CD4-positive, alpha-beta T cell (primary cell): ENCODE measurements at regions not wholly inside any gene's neighbourhood (a gene's known extent, or its start where the extent isn't known, plus 50 kb on each side); places are given as distances from the start of the nearest gene placed in this dataset.

Experiments
- ATAC-seq: fragments of 200-7000 bp; cut with Tn5 transposase; one replicate; pipeline ENCODE4 v1.10.0; 2022; ENCODE audit warnings: mild to moderate bottlenecking; ENCODE audit not compliant: poor library complexity
- CTCF ChIA-PET: fragments of 350-600 bp; sonication (Branson Sonifier 250); formaldehyde crosslinking; loops from one replicate; lab custom pipeline; 2021; ENCODE audit warnings: antibody characterized with exemption, inconsistent platforms; lab: Charles Lee
- POLR2A ChIA-PET: fragments of 350-600 bp; sonication (Branson Sonifier 250); formaldehyde crosslinking; loops from one replicate; lab custom pipeline; 2021; ENCODE audit warnings: antibody characterized with exemption, inconsistent platforms; lab: Charles Lee
- DNase-seq, 14 experiments: peaks; one replicate each; pipeline ENCODE4 v3.0.0-alpha.2; 2013 to 2020; ENCODE audit warnings: mixed read lengths in 2 of 14
- H3K27ac ChIP-seq, 2 donors: one replicate each; pipeline versions ENCODE4 v1.5.1 to v1.7.0; 2013; ENCODE audit warnings: low read length in 2 of 2, low read depth in 1 of 2, mild to moderate bottlenecking in 1 of 2
- H3K27me3 ChIP-seq, 2 experiments: 1 replicate in 1 of 2; 2 replicates in 1 of 2; pipeline versions ENCODE4 v1.6.1 to v1.7.0; 2013; ENCODE audit warnings: low read length in 2 of 2, control low read depth in 1 of 2, mild to moderate bottlenecking in 1 of 2, moderate library complexity in 1 of 2; ENCODE audit not compliant: insufficient read depth in 2 of 2, control insufficient read depth in 1 of 2
- H3K36me3 ChIP-seq: one replicate; pipeline ENCODE4 v1.6.1; 2013; ENCODE audit warnings: low read length, control low read depth; ENCODE audit not compliant: insufficient read depth
- H3K4me1 ChIP-seq: one replicate; pipeline ENCODE4 v1.6.1; 2013; ENCODE audit warnings: low read length, control low read depth; ENCODE audit not compliant: insufficient read depth
- H3K4me3 ChIP-seq: one replicate; pipeline ENCODE4 v1.5.1; 2013; ENCODE audit warnings: mild to moderate bottlenecking, low read length, moderate library complexity
- H3K9me3 ChIP-seq, 2 experiments: 1 replicate in 1 of 2; 2 replicates in 1 of 2; pipeline versions ENCODE4 v1.6.1 to v1.7.0; 2013; ENCODE audit warnings: low read length in 2 of 2, mild to moderate bottlenecking in 2 of 2, control low read depth in 1 of 2, moderate library complexity in 1 of 2; ENCODE audit not compliant: control insufficient read depth in 1 of 2, insufficient read depth in 1 of 2
- H3K27ac Mint-ChIP-seq: one replicate; pipeline ENCODE4 v1.8.0; 2020; ENCODE audit warnings: mixed read lengths
- H3K27me3 Mint-ChIP-seq: one replicate; pipeline ENCODE4 v1.8.0; 2021; ENCODE audit warnings: mixed read lengths
- H3K36me3 Mint-ChIP-seq: one replicate; pipeline ENCODE4 v1.8.0; 2021; ENCODE audit warnings: low read depth, mixed read lengths
- H3K4me1 Mint-ChIP-seq: one replicate; pipeline ENCODE4 v1.8.0; 2021; ENCODE audit warnings: low read depth, mixed read lengths
- H3K4me3 Mint-ChIP-seq: one replicate; pipeline ENCODE4 v1.8.0; 2020; ENCODE audit warnings: mild to moderate bottlenecking, mixed read lengths
- H3K9me3 Mint-ChIP-seq: one replicate; pipeline ENCODE4 v1.8.0; 2020; ENCODE audit warnings: mixed read lengths
- intact Hi-C, 2 experiments: fragments of 100-400 bp; cut with DNase I in 1 of 2; cut with micrococcal nuclease in 1 of 2; formaldehyde crosslinking; loops; one replicate each; pipeline versions ENCODE4 v1.15.1 to v1.9.0; 2023 to 2025; cut with DNase I, micrococcal nuclease
- TF ChIP-seq, protein P1 (sequence below): fragments of 200-600 bp; IDR thresholded peaks from one replicate; pipeline ENCODE4 v1.8.0; 2022; ENCODE audit warnings: antibody characterized with exemption, mild to moderate bottlenecking

DNA sequence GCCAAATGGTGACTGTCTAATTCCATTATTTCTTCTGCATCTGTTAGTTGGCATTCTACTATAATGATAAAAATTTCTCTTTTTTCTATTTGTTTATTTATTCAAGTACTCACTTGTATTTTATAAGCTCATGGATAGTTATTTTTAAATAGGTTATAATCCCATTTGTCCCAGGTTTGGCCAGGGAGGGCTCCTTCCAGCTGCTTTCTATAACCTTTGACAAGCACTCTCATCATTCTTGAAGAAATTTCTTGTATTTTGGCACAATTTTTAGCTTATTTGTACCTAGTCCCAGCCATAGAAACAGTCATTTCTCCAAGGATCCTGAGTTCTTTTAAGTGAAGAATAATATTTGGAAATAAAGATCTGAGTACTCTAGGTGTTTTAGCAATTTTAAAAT is 1038.6 kb upstream of the AGA start:
- H3K4me3 ChIP-seq: no peak overlapping the region
- DNase-seq (no peak), ATAC-seq (no peak)
- peaks cover 0 to 8% of the 10 kb centered on the region in 2 experiments for H3K9me3 ChIP-seq
- Mint-ChIP-seq H3K27ac (no peak overlapping the region), H3K4me1 (no peaks in the 10 kb centered on the region), H3K9me3 (no peaks in the 10 kb centered on the region), H3K27me3 (no peaks in the 10 kb centered on the region), H3K4me3 (no peak overlapping the region), H3K36me3 (no peaks in the 10 kb centered on the region)
- intact Hi-C loops: no loop called here
- CTCF ChIA-PET: no interaction called here
- TF ChIP-seq, protein P1, sequence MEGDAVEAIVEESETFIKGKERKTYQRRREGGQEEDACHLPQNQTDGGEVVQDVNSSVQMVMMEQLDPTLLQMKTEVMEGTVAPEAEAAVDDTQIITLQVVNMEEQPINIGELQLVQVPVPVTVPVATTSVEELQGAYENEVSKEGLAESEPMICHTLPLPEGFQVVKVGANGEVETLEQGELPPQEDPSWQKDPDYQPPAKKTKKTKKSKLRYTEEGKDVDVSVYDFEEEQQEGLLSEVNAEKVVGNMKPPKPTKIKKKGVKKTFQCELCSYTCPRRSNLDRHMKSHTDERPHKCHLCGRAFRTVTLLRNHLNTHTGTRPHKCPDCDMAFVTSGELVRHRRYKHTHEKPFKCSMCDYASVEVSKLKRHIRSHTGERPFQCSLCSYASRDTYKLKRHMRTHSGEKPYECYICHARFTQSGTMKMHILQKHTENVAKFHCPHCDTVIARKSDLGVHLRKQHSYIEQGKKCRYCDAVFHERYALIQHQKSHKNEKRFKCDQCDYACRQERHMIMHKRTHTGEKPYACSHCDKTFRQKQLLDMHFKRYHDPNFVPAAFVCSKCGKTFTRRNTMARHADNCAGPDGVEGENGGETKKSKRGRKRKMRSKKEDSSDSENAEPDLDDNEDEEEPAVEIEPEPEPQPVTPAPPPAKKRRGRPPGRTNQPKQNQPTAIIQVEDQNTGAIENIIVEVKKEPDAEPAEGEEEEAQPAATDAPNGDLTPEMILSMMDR: no peak
- H3K27ac ChIP-seq: no peak overlapping the region
- no peaks in the 10 kb centered on the region for H3K36me3 ChIP-seq
- H3K27me3 ChIP-seq: no peaks in the 10 kb centered on the region
- POLR2A ChIA-PET: no interaction called here
- H3K4me1 ChIP-seq: no peaks in the 10 kb centered on the region

DNA sequence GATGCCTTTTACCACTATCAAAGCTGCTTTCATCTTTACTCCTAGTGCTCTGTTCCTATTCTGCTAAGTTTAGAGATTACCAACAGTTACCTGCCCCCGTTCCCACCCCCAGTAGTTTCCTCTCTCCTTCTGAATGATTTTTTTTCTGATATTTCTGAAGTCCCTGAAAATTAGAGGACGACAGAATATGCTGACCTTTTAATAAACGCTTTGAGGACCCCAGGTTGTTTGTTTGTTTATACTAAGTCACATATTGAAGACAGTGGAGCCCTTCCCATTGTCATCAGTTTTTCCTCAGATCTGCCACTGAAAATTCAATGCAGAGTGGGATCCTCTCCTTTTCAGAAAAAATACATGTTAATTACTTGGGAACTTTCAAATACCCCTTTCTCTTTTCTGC is 1039.3 kb upstream of the AGA start:
- Mint-ChIP-seq H3K4me1 (no peaks in the 10 kb centered on the region), H3K4me3 (no peak overlapping the region), H3K27ac (no peak overlapping the region), H3K27me3 (no peaks in the 10 kb centered on the region), H3K36me3 (no peaks in the 10 kb centered on the region), H3K9me3 (no peaks in the 10 kb centered on the region)
- no peak for DNase-seq
- Histone ChIP-seq H3K27ac (no peak overlapping the region), H3K4me3 (no peak overlapping the region), H3K4me1 (no peaks in the 10 kb centered on the region), H3K27me3 (no peaks in the 10 kb centered on the region), H3K9me3 (peaks cover 0 to 8% of the 10 kb centered on the region in 2 experiments), H3K36me3 (no peaks in the 10 kb centered on the region)
- TF ChIP-seq, protein P1: no peak
- no peak for ATAC-seq
- intact Hi-C loops: no loop called here
- ChIA-PET CTCF (no interaction called here), POLR2A (no interaction called here)

DNA sequence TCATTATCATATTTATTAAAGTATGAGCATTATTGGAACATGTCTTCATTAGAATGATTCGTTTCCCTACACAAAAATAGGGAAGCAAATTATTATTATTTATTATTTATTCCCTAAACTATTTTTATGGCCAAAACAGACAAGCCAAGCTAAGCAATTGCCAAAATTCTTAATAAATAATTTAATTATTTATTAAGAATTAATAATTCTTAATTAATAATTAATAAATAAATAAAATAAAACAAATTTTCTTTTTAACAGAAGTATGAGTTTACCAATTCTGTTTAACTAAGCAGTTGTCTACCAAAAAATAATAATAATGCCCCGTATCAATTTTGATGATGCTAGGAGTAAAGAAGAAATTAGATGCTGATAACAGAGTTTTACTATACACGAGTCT is 1080.8 kb upstream of the AGA start:
- Histone ChIP-seq H3K4me3 (no peak overlapping the region), H3K36me3 (no peaks in the 10 kb centered on the region), H3K4me1 (no peaks in the 10 kb centered on the region), H3K27me3 (no peaks in the 10 kb centered on the region), H3K27ac (no peak overlapping the region), H3K9me3 (no peaks in the 10 kb centered on the region)
- Mint-ChIP-seq H3K27ac (no peak overlapping the region), H3K27me3 (no peaks in the 10 kb centered on the region), H3K4me3 (no peak overlapping the region), H3K4me1 (no peaks in the 10 kb centered on the region), H3K36me3 (no peaks in the 10 kb centered on the region), H3K9me3 (peaks cover 9% of the 10 kb centered on the region)
- POLR2A ChIA-PET: no interaction called here
- DNase-seq (no peak), ATAC-seq (no peak)
- intact Hi-C loops: no loop called here
- TF ChIP-seq, protein P1: no peak
- CTCF ChIA-PET: no interaction called here
